AG04450 (cell line): ENCODE measurements at regions not wholly inside any gene's neighbourhood (a gene's known extent, or its start where the extent isn't known, plus 50 kb on each side); places are given as distances from the start of the nearest gene placed in this dataset.

Experiments
- CTCF ChIA-PET: fragments of 300-600, 350-600 bp; formaldehyde crosslinking; extraction: SDS; loops from one replicate; lab custom pipeline; 2022; ENCODE audit warnings: antibody characterized with exemption, inconsistent platforms; lab: Charles Lee
- POLR2A ChIA-PET: fragments of 350-600 bp; formaldehyde crosslinking; extraction: SDS; loops from one replicate; lab custom pipeline; 2021; ENCODE audit warnings: antibody characterized with exemption, inconsistent platforms; lab: Yijun Ruan, JAX
- DNase-seq: peaks from one replicate; pipeline ENCODE4 v3.0.0-alpha.2; 2011; ENCODE audit warnings: low read depth, low spot score
- H3K27ac ChIP-seq: one replicate; pipeline ENCODE4 v1.5.1; 2012; ENCODE audit warnings: low read depth, low read length, control low read depth
- H3K27me3 ChIP-seq: one replicate; pipeline ENCODE4 v1.6.0; 2012; ENCODE audit warnings: low read length; ENCODE audit not compliant: control insufficient read depth, insufficient read depth
- H3K4me3 ChIP-seq: 2 replicates; pipeline ENCODE4 v1.5.1; 2011; ENCODE audit warnings: mild to moderate bottlenecking, low read depth, low read length, control low read depth
- H3K9me3 ChIP-seq: 2 replicates; pipeline ENCODE4 v1.5.1; 2012; ENCODE audit warnings: low read length; ENCODE audit not compliant: control insufficient read depth, insufficient read depth
- TF ChIP-seq, protein P1 (sequence below): IDR thresholded peaks from 2 replicates; pipeline ENCODE4 v1.5.1; 2011; ENCODE audit warnings: low read depth, low read length, control low read depth, inconsistent platforms

- Histone ChIP-seq H3K27me3 (no peaks in the 10 kb centered on the region), H3K4me3 (no peak overlapping the region), H3K9me3 (no peaks in the 10 kb centered on the region), H3K27ac (no peak overlapping the region)
- ChIA-PET POLR2A (interaction anchor here (0.7 to 1.7 kb wide), 2 partner anchors 31 to 55 kb away, joined by 3 read pairs; no protein-coding TSS in a partner anchor), CTCF (interaction anchor here (0.8 to 5.5 kb wide), 9 partner anchors 46 to 435 kb away, joined by 3 to 54 read pairs (median 10); no protein-coding TSS in a partner anchor)
- TF ChIP-seq, protein P1, sequence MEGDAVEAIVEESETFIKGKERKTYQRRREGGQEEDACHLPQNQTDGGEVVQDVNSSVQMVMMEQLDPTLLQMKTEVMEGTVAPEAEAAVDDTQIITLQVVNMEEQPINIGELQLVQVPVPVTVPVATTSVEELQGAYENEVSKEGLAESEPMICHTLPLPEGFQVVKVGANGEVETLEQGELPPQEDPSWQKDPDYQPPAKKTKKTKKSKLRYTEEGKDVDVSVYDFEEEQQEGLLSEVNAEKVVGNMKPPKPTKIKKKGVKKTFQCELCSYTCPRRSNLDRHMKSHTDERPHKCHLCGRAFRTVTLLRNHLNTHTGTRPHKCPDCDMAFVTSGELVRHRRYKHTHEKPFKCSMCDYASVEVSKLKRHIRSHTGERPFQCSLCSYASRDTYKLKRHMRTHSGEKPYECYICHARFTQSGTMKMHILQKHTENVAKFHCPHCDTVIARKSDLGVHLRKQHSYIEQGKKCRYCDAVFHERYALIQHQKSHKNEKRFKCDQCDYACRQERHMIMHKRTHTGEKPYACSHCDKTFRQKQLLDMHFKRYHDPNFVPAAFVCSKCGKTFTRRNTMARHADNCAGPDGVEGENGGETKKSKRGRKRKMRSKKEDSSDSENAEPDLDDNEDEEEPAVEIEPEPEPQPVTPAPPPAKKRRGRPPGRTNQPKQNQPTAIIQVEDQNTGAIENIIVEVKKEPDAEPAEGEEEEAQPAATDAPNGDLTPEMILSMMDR = no peak
- no peak for DNase-seq
Measured at GRCh38 chr2:37831081-37831780, 93.9 kb upstream of the RMDN2 start.

DNA sequence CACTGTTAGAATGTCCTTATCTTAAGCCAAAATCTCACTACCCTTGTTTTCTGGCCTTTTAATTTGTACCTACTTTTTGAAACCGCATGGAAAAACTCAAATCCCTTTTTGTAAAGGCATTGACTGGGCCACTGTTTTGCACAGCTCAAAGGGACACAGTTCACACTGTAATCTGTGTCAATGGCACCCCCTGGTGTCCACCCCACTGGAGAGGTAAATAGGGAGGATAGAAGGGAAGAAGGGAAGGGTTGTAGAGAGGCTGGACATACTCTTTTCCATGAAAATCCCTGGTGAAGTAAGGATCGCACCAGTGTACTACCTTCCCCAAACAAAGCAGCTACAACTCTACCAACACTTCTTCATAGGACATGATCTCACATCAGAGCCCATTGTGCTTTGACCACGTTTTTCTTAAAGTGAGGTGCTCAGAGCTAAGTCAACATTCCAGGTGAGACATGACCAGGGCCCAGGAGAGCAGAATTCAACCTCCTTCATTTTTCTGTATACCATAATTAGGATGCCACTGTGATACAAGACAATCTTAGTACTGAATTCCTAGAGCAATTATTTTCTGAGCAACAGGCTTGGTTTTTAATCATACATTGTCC lies 92.4 kb upstream of the RMDN2 start:
- ChIA-PET CTCF (interaction anchor here (0.5 to 5.5 kb wide), 42 partner anchors 9 to 665 kb away, joined by 3 to 54 read pairs (median 4); no protein-coding TSS in a partner anchor), POLR2A (interaction anchor here (0.6 to 1.7 kb wide), 6 partner anchors 56 to 180 kb away, joined by 3 to 6 read pairs (median 3); no protein-coding TSS in a partner anchor)
- Histone ChIP-seq H3K27me3 (no peaks in the 10 kb centered on the region), H3K27ac (no peak overlapping the region), H3K4me3 (no peak overlapping the region), H3K9me3 (no peaks in the 10 kb centered on the region)
- DNase-seq = peak; percentile 64
- TF ChIP-seq, protein P1 = peak; percentile 85

- no peak for DNase-seq
- Histone ChIP-seq H3K27me3 (no peaks in the 10 kb centered on the region), H3K27ac (no peak overlapping the region), H3K9me3 (no peaks in the 10 kb centered on the region), H3K4me3 (no peak overlapping the region)
- TF ChIP-seq, protein P1 = no peak
- POLR2A ChIA-PET = interaction anchor here (1.2 to 1.3 kb wide), 3 partner anchors 9 to 163 kb away, joined by 3 to 5 read pairs (median 3); no protein-coding TSS in a partner anchor
- CTCF ChIA-PET = interaction anchor here (0.6 to 5.5 kb wide), 31 partner anchors 10 to 507 kb away, joined by 3 to 54 read pairs (median 4); no protein-coding TSS in a partner anchor
Measured at GRCh38 chr2:37833423-37833822, 91.7 kb upstream of the RMDN2 start.

- Histone ChIP-seq H3K9me3 (no peaks in the 10 kb centered on the region), H3K27ac (no peak overlapping the region), H3K27me3 (no peaks in the 10 kb centered on the region), H3K4me3 (no peak overlapping the region)
- no peak for DNase-seq
- TF ChIP-seq, protein P1 = no peak
- ChIA-PET CTCF (interaction anchor here (2.4 kb wide), 2 partner anchors 41 to 440 kb away, joined by 7 to 16 read pairs; no protein-coding TSS in a partner anchor), POLR2A (interaction anchor here (0.7 kb wide), 1 partner anchor 165 kb away, joined by 15 read pairs; the partner anchor contains the start of gene CDC42EP3)
Measured at GRCh38 chr2:37836270-37836669, 88.8 kb upstream of the RMDN2 start.
